Stimulated activated CD4-positive, alpha-beta T cell treated with anti-CD3 and anti-CD28 coated beads, Interleukin-15, amount 100 ng/mL, for 24 hours (primary cell): ENCODE measurements at regions not wholly inside any gene's neighbourhood (a gene's known extent, or its start where the extent isn't known, plus 50 kb on each side); places are given as distances from the start of the nearest gene placed in this dataset.

Experiments
- DNase-seq: peaks from one replicate; pipeline ENCODE4 v3.0.0-alpha.2; 2020

DNA sequence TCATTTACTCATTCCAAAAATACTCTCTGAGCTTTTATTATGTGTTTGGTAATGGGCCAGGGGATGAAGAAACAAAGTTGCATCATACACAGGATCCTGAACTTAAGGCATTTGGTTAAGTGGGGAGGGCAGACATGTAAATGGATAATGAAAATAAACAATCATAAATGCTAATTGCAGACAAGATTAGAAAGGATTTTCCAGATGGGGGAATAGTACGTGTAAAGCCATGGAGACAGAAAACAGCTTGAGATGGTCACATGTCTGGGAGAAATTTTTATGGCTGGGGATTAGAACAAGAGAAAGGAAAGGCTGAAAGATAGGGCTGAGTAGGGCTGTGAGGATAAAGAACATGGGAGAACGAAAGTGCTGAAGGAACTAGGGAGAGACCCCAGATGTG lies 534.3 kb upstream of the LARGE1 start:
- no peak for DNase-seq

DNA sequence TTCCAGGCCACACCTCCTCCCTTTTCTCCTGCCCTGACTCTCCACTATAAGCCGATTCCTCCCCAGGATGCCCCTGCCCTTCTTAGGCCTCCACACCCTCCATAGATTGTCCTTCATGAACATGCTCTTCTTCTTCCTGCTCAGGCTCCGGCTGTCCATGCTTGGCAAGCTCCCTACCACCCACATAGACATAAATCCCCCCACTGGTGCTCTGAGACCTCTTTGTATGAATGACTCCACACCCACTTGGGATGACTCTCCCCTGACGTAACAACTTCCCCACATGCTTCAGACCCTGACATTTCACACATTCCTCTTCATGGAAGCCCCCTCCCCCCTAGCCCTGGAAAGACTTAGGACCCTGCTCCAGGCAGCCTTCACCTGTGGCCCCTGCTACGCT lies 542.5 kb upstream of the LARGE1 start:
- DNase-seq: no peak

GRCh38 chr22:34475886-34476285 lies 555.6 kb upstream of the LARGE1 start:
- DNase-seq: no peak

DNA sequence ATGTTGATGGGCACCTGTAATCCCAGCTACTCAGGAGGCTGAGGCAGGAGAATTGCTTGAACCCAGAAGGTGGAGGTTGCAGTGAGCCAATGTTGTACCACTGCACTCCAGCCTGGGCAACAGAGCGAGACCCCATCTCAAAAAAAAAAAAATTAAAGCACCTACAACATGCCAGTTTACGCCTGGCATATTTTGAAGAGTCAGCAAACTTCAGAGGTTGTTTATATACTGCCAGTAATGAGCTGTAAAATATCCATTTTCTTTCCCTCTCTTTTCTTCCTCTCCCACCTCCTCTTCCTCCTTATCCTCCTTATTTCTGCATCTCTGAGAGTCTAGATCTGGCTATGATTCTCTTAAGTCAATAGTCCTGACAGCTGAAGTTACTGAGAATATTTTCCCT lies 556.5 kb upstream of the LARGE1 start:
- DNase-seq: no peak

DNA sequence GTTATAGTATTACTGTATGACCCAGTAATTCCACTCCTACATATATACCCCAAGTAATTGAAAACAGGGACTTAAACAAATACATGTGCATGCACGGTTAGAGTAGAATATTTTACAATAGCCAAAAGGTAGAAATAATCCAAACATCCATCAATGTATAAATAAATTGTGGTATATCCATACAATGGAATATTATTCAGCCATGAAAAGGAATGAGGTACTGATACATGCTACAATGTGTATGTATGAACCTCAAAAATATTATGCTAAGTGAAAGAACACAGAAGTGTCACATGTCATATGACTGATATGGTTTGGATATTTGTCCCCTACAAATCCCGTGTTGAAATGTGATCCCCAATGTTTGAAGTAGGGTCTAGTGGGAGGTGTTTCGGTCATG lies 560.8 kb upstream of the LARGE1 start:
- no peak for DNase-seq

- DNase-seq: no peak
These were observed 566.1 kb upstream of the LARGE1 start for GRCh38 chr22:34486381-34486780.

DNA sequence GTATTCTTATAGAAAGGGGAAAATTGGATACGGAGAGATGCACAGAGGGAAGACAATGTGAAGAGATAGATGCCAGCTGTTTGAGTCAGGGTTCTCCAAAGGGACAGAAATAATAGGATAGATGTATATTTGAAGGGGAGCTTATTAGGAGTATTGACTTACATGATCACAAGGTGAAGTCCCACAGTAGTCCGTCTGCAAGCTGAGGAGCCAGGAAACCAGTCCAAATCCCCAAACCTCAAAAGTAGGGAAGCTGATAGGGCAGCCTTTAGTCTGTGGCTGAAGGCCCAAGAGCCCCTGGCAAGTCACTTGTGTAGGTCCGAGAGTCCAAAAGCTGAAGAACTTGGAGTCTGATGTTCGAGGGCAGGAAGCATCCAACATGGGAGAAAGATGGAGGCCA lies 569.6 kb upstream of the LARGE1 start:
- no peak for DNase-seq

DNA sequence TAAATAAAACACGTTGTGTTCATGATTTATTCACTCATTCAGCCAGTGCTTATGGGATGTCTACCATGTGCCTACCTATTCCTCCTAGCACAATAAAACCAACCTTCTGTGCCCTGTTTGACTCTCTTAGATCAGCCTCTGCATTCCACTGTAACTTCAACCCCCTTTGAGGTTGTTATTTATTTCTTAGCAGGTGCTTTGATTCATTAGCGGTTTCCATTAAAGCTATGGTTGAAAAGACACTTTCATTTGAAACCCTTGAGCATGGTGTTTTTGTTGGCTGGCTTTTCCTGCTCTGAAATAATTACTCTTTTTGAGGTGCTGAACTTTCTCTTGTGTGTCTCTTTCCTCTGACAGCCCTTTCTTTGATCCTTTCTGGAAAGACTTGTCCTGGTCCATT lies 570.6 kb upstream of the LARGE1 start:
- no peak for DNase-seq

GRCh38 chr22:34493486-34493885 lies 572.5 kb upstream of the ISX start:
- no peak for DNase-seq

GRCh38 chr22:34501366-34501965 lies 564.5 kb upstream of the ISX start:
- no peak for DNase-seq

- no peak for DNase-seq
These were observed 563.1 kb upstream of the ISX start for GRCh38 chr22:34502821-34503220.

DNA sequence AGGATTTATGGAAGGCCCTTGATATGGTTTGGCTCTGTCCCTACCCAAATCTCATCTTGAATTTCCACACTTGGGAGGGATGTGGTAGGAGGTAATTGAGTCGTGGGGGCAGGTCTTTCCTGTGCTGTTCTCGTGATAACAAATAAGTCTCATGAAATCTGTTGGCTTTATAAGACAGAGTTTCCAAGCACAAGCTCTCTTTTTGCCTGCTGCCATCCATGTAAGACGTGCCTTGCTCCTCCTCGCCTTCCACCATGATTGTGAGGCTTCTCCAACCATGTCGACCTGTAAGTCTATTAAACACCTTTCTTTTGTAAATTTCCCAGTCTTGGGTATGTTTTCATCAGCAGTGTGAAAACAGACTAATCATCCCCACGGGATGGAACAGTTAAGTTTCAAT lies 557.2 kb upstream of the ISX start:
- DNase-seq: no peak

GRCh38 chr22:34526681-34527080 lies 539.3 kb upstream of the ISX start:
- no peak for DNase-seq

- DNase-seq: no peak
These were observed 531.9 kb upstream of the ISX start for GRCh38 chr22:34534101-34534500.

- no peak for DNase-seq
These were observed 498.6 kb upstream of the ISX start for GRCh38 chr22:34567367-34567766.

DNA sequence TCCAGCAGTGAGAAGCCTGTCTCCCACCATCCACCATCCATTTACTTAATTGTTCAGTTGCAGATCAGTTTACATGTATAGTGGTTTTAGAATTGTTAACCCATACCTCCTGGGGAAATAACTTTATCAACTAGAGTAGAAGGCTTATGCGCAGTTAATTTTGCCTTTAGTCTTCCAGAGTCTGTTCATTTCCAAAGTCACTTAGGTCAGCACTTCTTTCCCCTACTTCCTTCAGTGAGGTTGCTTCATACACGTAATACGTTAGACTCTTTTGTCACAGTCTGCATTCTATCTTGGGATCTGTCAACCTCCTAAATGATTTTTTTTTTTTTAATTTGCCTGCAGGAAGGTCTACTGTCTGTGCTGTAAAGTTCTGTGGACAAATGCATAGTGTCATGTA lies 495.6 kb upstream of the ISX start:
- DNase-seq: no peak

- DNase-seq: no peak
These were observed 486.4 kb upstream of the ISX start for GRCh38 chr22:34579519-34579918.

- no peak for DNase-seq
These were observed 478.3 kb upstream of the ISX start for GRCh38 chr22:34587357-34588356.

- no peak for DNase-seq
These were observed 476.9 kb upstream of the ISX start for GRCh38 chr22:34588871-34589545.

- DNase-seq: no peak
These were observed 473.7 kb upstream of the ISX start for GRCh38 chr22:34592123-34592740.

- DNase-seq: no peak
These were observed 466.4 kb upstream of the ISX start for GRCh38 chr22:34599567-34599966.

- no peak for DNase-seq
These were observed 461.6 kb upstream of the ISX start for GRCh38 chr22:34604312-34604711.

- no peak for DNase-seq
These were observed 457.9 kb upstream of the ISX start for GRCh38 chr22:34608106-34608505.
